HFFc6 (cell line): ENCODE measurements at regions not wholly inside any gene's neighbourhood (a gene's known extent, or its start where the extent isn't known, plus 50 kb on each side); places are given as distances from the start of the nearest gene placed in this dataset.

Source experiments
- DNase-seq: peaks from one replicate; pipeline ENCODE4 v3.0.0-alpha.2; 2018
- H3K27ac Mint-ChIP-seq: 2 replicates; pipeline ENCODE4 v1.8.0; 2020; ENCODE audit warnings: mild to moderate bottlenecking, mixed read lengths
- H3K27me3 Mint-ChIP-seq: 2 replicates; pipeline ENCODE4 v1.8.0; 2021; ENCODE audit warnings: mild to moderate bottlenecking, moderate library complexity, mixed read lengths; ENCODE audit not compliant: insufficient read depth
- H3K36me3 Mint-ChIP-seq: 2 replicates; pipeline ENCODE4 v1.8.0; 2021; ENCODE audit warnings: low read depth, mixed read lengths
- H3K4me1 Mint-ChIP-seq: 2 replicates; pipeline ENCODE4 v1.8.0; 2020; ENCODE audit warnings: low read depth, mixed read lengths
- H3K4me3 Mint-ChIP-seq: 2 replicates; pipeline ENCODE4 v1.8.0; 2020; ENCODE audit warnings: mild to moderate bottlenecking, moderate library complexity, mixed read lengths
- H3K9me3 Mint-ChIP-seq: 2 replicates; pipeline ENCODE4 v1.8.0; 2020; ENCODE audit warnings: mild to moderate bottlenecking, mixed read lengths
- TF ChIP-seq, protein P1 (sequence below): fragments of 200-600 bp; sonication (generic); IDR thresholded peaks from 2 replicates; pipeline ENCODE4 v1.5.0; 2021; ENCODE audit warnings: antibody characterized with exemption, mild to moderate bottlenecking

DNA sequence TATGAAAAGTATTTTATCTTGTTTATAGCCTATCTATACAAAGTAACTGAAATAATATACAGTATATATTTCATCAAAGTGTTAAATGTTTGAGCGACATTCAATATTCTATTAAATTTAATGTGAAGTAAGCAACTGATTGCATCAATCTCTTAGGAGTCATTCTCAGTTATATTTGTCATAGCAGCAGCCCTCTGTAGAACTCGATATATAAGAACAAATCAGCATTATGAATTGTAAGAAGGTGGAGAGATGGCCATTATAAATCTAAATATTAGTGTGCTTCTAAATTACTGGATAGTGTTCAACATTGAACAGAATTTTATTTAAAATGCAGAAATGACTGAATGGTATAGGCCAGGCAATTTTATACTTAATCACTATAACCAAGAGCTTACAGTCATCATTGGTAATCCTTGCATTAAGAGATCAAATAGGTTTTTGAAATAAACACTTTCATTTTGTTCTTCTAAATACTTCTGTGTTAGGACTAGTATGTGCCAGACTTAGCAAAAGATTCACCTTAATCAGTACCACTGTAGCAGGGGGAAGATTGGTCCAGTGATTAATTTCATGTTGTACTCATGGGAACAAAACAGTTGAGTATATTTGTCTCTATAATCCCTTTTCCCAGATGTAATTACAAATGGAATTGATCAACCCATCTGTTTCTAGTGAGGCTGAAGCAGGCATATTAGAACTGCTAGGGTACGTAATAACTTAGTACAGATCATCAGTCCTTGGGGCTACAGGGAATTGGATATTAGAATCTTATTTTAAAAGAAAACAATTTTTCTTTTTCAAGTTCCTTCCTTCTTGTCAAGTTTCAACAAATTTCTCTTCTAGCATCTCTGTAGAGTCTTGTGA, 108.3 kb upstream of the TYRP1 start:
- H3K4me3 Mint-ChIP-seq = no peak overlapping the region
- TF ChIP-seq, protein P1, sequence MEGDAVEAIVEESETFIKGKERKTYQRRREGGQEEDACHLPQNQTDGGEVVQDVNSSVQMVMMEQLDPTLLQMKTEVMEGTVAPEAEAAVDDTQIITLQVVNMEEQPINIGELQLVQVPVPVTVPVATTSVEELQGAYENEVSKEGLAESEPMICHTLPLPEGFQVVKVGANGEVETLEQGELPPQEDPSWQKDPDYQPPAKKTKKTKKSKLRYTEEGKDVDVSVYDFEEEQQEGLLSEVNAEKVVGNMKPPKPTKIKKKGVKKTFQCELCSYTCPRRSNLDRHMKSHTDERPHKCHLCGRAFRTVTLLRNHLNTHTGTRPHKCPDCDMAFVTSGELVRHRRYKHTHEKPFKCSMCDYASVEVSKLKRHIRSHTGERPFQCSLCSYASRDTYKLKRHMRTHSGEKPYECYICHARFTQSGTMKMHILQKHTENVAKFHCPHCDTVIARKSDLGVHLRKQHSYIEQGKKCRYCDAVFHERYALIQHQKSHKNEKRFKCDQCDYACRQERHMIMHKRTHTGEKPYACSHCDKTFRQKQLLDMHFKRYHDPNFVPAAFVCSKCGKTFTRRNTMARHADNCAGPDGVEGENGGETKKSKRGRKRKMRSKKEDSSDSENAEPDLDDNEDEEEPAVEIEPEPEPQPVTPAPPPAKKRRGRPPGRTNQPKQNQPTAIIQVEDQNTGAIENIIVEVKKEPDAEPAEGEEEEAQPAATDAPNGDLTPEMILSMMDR = no peak
- no peaks in the 10 kb centered on the region for H3K27me3 Mint-ChIP-seq
- H3K27ac Mint-ChIP-seq = no peak overlapping the region
- no peaks in the 10 kb centered on the region for H3K36me3 Mint-ChIP-seq
- H3K9me3 Mint-ChIP-seq = peaks cover 26% of the 10 kb centered on the region
- H3K4me1 Mint-ChIP-seq = no peaks in the 10 kb centered on the region
- no peak for DNase-seq

DNA sequence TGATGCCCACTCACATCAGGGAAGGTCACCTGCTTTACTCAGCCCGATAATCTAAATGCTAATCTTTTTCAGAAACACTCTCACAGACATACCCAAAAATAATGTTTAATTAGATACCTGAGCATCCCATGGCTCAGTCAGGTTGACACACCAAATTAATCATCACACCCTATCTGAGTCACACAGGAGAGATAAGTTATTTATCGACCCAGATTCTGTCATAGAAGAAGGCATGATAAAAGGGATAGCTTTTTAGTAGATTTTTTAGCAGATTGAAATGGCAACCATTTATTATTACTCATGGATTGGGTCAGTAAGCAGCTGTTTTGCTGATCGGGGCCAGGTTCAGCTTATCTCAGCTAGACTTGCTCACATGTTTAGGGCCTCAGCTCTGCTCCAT, 97.8 kb upstream of the TYRP1 start:
- Mint-ChIP-seq H3K9me3 (no peaks in the 10 kb centered on the region; the same call in 1 of the 2 replicates), H3K27me3 (peaks cover 2% of the 10 kb centered on the region; the same call in 1 of the 2 replicates), H3K27ac (no peak overlapping the region), H3K4me1 (no peaks in the 10 kb centered on the region), H3K4me3 (no peak overlapping the region), H3K36me3 (no peaks in the 10 kb centered on the region)
- TF ChIP-seq, protein P1 = no peak
- no peak for DNase-seq

DNA sequence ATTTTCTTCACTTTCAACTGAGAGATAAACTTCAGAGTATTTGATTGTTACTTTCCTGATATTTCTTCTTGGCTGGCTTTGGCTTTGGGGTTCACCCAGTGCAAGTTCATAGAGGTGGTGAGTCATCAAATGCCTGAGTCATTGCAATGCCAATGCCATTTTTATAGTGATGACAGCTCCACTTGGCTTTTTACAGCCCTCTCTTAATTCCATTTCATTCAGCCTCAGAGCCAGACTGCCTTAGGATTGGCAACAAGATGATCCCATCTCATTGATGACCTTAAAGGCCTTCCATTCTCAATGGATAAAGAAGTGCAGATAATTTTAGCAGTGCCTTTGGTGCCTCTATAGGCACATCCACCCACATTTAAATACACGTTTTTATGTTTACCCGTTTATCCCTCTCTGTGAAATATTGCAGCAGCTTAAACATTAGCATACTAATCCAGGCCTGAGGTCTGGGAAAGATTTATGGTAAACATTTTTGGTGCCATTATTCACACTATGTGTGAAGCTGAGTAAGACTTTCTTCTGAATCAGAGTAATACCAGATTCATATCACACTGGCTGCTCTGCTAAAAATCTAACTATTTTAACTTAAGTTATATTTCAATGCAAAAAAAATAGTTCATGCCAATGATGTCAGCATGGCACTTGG, 88.9 kb upstream of the TYRP1 start:
- Mint-ChIP-seq H3K4me3 (no peak overlapping the region), H3K27ac (no peak overlapping the region), H3K9me3 (peaks cover 7% of the 10 kb centered on the region), H3K4me1 (no peaks in the 10 kb centered on the region), H3K36me3 (no peaks in the 10 kb centered on the region), H3K27me3 (no peaks in the 10 kb centered on the region)
- TF ChIP-seq, protein P1 = no peak
- peak; percentile 0 for DNase-seq

DNA sequence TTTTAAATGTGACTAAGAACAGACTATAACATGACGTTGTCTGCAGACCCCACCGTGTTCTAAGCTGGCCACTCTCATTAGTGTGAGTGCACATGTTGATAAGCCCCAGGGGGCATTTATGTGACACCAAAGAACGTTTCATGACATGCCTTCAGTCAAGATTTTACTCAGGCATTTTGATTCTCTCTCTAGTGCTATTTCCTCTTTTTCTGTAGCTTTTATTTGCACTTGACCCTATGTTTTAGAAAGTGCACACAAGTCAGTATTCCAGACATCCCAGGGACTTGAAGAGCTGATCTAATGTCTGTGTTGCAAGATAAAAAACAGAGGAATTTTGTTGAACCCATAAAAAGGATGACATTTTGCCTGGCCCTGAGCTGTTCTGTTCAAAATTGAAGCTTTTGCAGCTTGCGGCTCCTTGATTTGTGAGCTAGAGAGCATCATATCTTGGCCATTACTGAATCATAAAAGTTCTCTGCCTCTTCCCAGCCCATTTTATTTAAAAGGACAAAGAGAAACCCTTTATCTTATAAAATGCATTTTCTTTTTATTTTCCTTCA, 80.9 kb upstream of the TYRP1 start:
- Mint-ChIP-seq H3K4me1 (no peaks in the 10 kb centered on the region), H3K36me3 (no peaks in the 10 kb centered on the region), H3K9me3 (peaks cover 15% of the 10 kb centered on the region), H3K4me3 (no peak overlapping the region), H3K27ac (no peak overlapping the region), H3K27me3 (no peaks in the 10 kb centered on the region)
- no peak for DNase-seq
- TF ChIP-seq, protein P1 = no peak

DNA sequence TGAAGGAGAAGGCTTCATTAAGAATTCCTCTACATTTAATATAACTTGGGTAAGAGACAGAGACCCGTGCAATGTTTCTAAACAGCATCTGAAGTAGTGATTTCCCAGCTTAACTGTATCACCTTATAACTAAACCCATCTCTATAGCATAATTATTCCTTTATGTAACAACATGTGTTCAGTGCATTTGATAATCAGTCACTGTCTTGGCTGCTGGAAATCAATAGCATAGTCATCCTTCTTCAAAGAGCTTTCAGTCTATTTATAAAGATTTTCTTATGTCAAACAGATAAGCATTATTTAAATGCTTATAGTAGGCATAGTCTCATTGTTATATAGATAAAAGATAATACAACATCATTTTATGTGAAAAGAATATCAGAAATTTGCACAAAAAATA, 80.1 kb upstream of the TYRP1 start:
- Mint-ChIP-seq H3K27me3 (no peaks in the 10 kb centered on the region), H3K9me3 (peaks cover 12% of the 10 kb centered on the region), H3K4me3 (no peak overlapping the region), H3K27ac (no peak overlapping the region), H3K4me1 (no peaks in the 10 kb centered on the region), H3K36me3 (no peaks in the 10 kb centered on the region)
- TF ChIP-seq, protein P1 = no peak
- no peak for DNase-seq
